Ishikawa (cell line): ENCODE measurements at regions not wholly inside any gene's neighbourhood (a gene's known extent, or its start where the extent isn't known, plus 50 kb on each side); places are given as distances from the start of the nearest gene placed in this dataset.

Source experiments
- CREB1 ChIP-seq: IDR thresholded peaks from 2 replicates; pipeline ENCODE4 v1.6.1; 2012; ENCODE audit warnings: low read depth
- EGR1 ChIP-seq: IDR thresholded peaks from 2 replicates; pipeline ENCODE4 v1.6.1; 2012
- EP300 ChIP-seq: IDR thresholded peaks from 2 replicates; pipeline ENCODE4 v1.6.1; 2012; ENCODE audit warnings: borderline replicate concordance
- FOXM1 ChIP-seq: IDR thresholded peaks from 2 replicates; pipeline ENCODE4 v1.6.1; 2012; ENCODE audit warnings: low read depth, borderline replicate concordance
- MAX ChIP-seq: IDR thresholded peaks from 2 replicates; pipeline ENCODE4 v1.6.1; 2012
- RAD21 ChIP-seq: IDR thresholded peaks from 2 replicates; pipeline ENCODE4 v1.6.1; 2012; ENCODE audit warnings: low read depth
- REST ChIP-seq: IDR thresholded peaks from 2 replicates; pipeline ENCODE4 v1.6.1; 2012; ENCODE audit warnings: low read depth, mild to moderate bottlenecking
- TAF1 ChIP-seq: IDR thresholded peaks from 2 replicates; pipeline ENCODE4 v1.6.1; 2012; ENCODE audit warnings: low read depth, mild to moderate bottlenecking
- TCF12 ChIP-seq: IDR thresholded peaks from 2 replicates; pipeline ENCODE4 v1.6.1; 2012; ENCODE audit warnings: low read depth
- YY1 ChIP-seq: IDR thresholded peaks from 2 replicates; pipeline ENCODE4 v1.6.1; 2012; ENCODE audit warnings: low read depth

DNA sequence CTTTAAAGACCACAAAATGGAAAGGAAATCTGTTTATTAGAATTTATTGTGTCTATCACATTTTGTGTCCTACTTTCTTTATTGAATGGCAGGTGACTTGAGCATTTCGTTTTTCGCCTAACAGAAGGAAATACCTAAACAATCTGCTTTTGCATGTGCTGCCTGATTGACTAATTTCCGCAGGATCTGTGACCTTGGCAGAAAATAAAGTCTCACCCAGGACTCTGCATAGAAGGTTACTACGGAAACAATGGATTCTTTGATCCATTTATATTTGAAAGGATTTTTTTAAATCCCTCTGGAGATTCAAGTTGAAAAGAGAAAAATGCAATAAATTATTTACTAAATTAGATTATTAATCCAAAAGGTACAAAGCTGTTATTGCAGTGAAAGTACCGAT, 61.0 kb upstream of the CAST start:
- TF ChIP-seq EP300 (no peak), CREB1 (no peak), TAF1 (no peak), MAX (no peak), TCF12 (no peak), RAD21 (no peak), FOXM1 (no peak), YY1 (no peak), REST (no peak), EGR1 (no peak)
